SK-N-SH (cell line): ENCODE measurements at regions not wholly inside any gene's neighbourhood (a gene's known extent, or its start where the extent isn't known, plus 50 kb on each side); places are given as distances from the start of the nearest gene placed in this dataset.

Source experiments
- EP300 ChIP-seq, 2 experiments: IDR thresholded peaks; 2 replicates each; pipeline versions ENCODE4 v1.4.0 to v1.6.1; 2012; ENCODE audit warnings: borderline replicate concordance in 1 of 2, low read depth in 1 of 2, low read length in 1 of 2
- EZH2phosphoT487 ChIP-seq: fragments of 200-600 bp; sonication (generic); IDR thresholded peaks from 2 replicates; pipeline ENCODE4 v1.6.1; 2017; ENCODE audit warnings: low read depth, mixed run types, mild to moderate bottlenecking, antibody characterized with exemption, moderate library complexity, borderline replicate concordance
- FOSL2 ChIP-seq: IDR thresholded peaks from 2 replicates; pipeline ENCODE4 v1.4.0; 2012; ENCODE audit warnings: low read depth, mild to moderate bottlenecking, moderate library complexity, borderline replicate concordance
- GABPA ChIP-seq: IDR thresholded peaks from 2 replicates; pipeline ENCODE4 v1.4.0; 2012; ENCODE audit warnings: low read depth, mild to moderate bottlenecking
- GATA2 ChIP-seq: sonication (generic); formaldehyde crosslinking; IDR thresholded peaks from 2 replicates; pipeline ENCODE4 v1.5.0; 2020; ENCODE audit warnings: mild to moderate bottlenecking, missing genetic modification reagents
- JUND ChIP-seq: IDR thresholded peaks from 2 replicates; pipeline ENCODE4 v1.4.0; 2012
- MEF2A ChIP-seq: IDR thresholded peaks from 2 replicates; pipeline ENCODE4 v1.4.0; 2012; ENCODE audit warnings: low read depth, borderline replicate concordance
- NRF1 ChIP-seq: IDR thresholded peaks from 2 replicates; pipeline ENCODE4 v1.6.1; 2012; ENCODE audit warnings: low read depth, mild to moderate bottlenecking, low read length
- POLR2AphosphoS5 ChIP-seq: IDR thresholded peaks from 2 replicates; pipeline ENCODE4 v1.6.1; 2012; ENCODE audit warnings: low read depth, low read length
- RAD21 ChIP-seq: IDR thresholded peaks from 2 replicates; pipeline ENCODE4 v1.6.1; 2012; ENCODE audit warnings: mild to moderate bottlenecking, low read length
- TEAD4 ChIP-seq: IDR thresholded peaks from 2 replicates; pipeline ENCODE4 v1.4.0; 2012; ENCODE audit warnings: mild to moderate bottlenecking, borderline replicate concordance; ENCODE audit not compliant: insufficient read depth
- YY1 ChIP-seq: IDR thresholded peaks from 2 replicates; pipeline ENCODE4 v1.4.0; 2012; ENCODE audit warnings: low read depth, mild to moderate bottlenecking
- TF ChIP-seq, protein P1 (sequence below): fragments of 200-600 bp; sonication (generic); IDR thresholded peaks from 2 replicates; pipeline ENCODE4 v1.6.1; 2017; ENCODE audit warnings: antibody characterized with exemption, mild to moderate bottlenecking, moderate library complexity
- TF ChIP-seq, protein P2 (sequence below): fragments of 150-350 bp; IDR thresholded peaks from 2 replicates; pipeline ENCODE4 v1.6.1; 2017; ENCODE audit warnings: antibody characterized with exemption, low read length, low read depth, borderline replicate concordance

DNA sequence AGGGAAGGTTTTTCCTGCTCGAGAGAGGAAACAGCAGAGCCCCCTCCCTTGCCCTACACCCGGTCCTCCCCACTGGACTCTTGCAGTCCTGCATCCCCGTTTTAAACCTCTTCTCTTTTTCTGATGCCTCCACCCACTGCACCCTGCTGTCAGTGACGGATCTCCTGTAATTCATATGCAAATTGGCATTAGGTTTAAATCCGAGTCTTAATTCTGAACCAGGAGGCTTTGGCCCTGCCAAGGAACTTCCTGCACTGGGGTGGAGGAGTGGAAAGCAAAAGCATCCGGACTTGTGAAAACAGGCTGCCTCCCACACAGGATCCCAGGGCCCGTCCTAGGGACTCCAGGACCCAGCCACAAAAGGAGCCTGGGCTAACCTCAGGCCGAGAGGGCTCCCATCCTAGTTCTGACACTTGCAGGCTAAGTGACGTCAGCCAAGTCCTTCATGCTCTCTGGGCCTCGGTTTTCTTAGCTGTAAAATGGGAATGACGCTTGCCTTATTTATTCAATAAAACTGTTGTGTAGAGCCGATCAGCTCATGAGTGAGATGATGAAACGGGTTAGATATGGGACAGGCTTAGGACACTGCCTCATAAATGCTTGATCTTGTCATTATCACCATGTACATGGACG lies 613.3 kb downstream of the AJAP1 start:
- TF ChIP-seq GABPA (no peak), TEAD4 (no peak), GATA2 (no peak), MEF2A (no peak), YY1 (no peak), FOSL2 (no peak), EZH2phosphoT487 (no peak), RAD21 (no peak), EP300 (IDR thresholded peaks at IDR 0.05; ENCODE audit: borderline replicate concordance in 1 of 2, low read depth in 1 of 2, low read length in 1 of 2) (no peak), POLR2AphosphoS5 (no peak), JUND (no peak), NRF1 (no peak)
- TF ChIP-seq, protein P1, sequence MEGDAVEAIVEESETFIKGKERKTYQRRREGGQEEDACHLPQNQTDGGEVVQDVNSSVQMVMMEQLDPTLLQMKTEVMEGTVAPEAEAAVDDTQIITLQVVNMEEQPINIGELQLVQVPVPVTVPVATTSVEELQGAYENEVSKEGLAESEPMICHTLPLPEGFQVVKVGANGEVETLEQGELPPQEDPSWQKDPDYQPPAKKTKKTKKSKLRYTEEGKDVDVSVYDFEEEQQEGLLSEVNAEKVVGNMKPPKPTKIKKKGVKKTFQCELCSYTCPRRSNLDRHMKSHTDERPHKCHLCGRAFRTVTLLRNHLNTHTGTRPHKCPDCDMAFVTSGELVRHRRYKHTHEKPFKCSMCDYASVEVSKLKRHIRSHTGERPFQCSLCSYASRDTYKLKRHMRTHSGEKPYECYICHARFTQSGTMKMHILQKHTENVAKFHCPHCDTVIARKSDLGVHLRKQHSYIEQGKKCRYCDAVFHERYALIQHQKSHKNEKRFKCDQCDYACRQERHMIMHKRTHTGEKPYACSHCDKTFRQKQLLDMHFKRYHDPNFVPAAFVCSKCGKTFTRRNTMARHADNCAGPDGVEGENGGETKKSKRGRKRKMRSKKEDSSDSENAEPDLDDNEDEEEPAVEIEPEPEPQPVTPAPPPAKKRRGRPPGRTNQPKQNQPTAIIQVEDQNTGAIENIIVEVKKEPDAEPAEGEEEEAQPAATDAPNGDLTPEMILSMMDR: no peak
- TF ChIP-seq, protein P2, sequence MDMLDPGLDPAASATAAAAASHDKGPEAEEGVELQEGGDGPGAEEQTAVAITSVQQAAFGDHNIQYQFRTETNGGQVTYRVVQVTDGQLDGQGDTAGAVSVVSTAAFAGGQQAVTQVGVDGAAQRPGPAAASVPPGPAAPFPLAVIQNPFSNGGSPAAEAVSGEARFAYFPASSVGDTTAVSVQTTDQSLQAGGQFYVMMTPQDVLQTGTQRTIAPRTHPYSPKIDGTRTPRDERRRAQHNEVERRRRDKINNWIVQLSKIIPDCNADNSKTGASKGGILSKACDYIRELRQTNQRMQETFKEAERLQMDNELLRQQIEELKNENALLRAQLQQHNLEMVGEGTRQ: no peak
